Activated CD4-positive, alpha-beta T cell treated with anti-CD3 and anti-CD28 coated beads, Interleukin-2, amount 10 ng/mL, durations not matched to agents 24 days and 14 days (primary cell): ENCODE measurements at regions not wholly inside any gene's neighbourhood (a gene's known extent, or its start where the extent isn't known, plus 50 kb on each side); places are given as distances from the start of the nearest gene placed in this dataset.

Experiments
- DNase-seq: peaks from one replicate; pipeline ENCODE4 v3.0.0; 2022
- H3K27ac Mint-ChIP-seq: one replicate; pipeline ENCODE4 v1.8.0; 2022; ENCODE audit warnings: mild to moderate bottlenecking, mixed read lengths
- H3K27me3 Mint-ChIP-seq: one replicate; pipeline ENCODE4 v1.8.0; 2022; ENCODE audit warnings: mixed read lengths
- H3K36me3 Mint-ChIP-seq: one replicate; pipeline ENCODE4 v1.8.0; 2022; ENCODE audit warnings: low read depth, mild to moderate bottlenecking, mixed read lengths
- H3K4me1 Mint-ChIP-seq: one replicate; pipeline ENCODE4 v1.8.0; 2021; ENCODE audit warnings: mixed read lengths
- H3K4me3 Mint-ChIP-seq: one replicate; pipeline ENCODE4 v1.8.0; 2022; ENCODE audit warnings: mild to moderate bottlenecking, moderate library complexity, mixed read lengths
- H3K9me3 Mint-ChIP-seq: one replicate; pipeline ENCODE4 v1.8.0; 2021; ENCODE audit warnings: mixed read lengths
- intact Hi-C: fragments of 100-400 bp; cut with micrococcal nuclease; formaldehyde crosslinking; loops from one replicate; pipeline ENCODE4 v1.15.1; 2023

GRCh38 chr16:17942067-17942466 lies 394.5 kb downstream of the NPIPA8 start:
- Mint-ChIP-seq H3K4me3 (no peak overlapping the region), H3K4me1 (peaks cover 11% of the 10 kb centered on the region), H3K36me3 (no peaks in the 10 kb centered on the region), H3K9me3 (peaks cover 5% of the 10 kb centered on the region), H3K27ac (no peak overlapping the region), H3K27me3 (peaks cover 19% of the 10 kb centered on the region)
- no peak for DNase-seq
- intact Hi-C loops, result no loop called here

DNA sequence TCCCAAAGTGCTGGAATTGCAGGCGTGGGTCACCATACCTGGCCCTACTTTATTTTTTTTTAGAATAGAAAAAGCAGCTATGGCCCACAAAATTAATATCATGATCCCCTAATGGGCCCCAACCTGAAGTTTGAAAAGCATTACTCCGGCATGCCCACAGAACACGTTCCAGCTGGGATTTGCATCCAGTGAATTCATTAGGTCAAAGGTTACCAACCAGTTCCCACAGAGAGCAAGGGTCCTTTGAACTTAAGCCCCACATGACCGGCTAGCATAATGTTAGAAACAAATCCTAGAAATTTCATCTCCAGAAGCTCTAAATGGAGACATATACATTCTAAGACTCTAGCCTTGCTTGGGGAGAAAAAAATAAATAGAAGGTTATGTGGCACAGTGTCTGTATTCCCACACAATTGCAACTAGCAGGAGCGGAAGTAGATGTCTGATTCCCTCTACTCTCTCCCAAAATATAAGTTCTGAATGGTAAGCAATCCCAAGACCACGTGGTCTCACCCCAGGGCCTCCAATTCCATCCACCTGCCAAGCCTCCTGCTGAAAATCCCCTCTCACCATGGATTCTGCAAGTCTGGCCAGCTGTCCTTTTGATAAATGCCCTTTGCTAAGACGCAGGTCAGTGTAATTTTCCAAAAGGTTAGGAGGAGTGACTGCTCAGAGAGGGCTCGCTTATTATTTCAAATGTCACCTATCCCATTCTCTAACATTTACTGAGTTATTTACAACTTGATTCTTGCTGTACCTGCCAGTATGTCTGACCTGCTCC lies 395.8 kb downstream of the NPIPA8 start:
- peaks cover 15% of the 10 kb centered on the region for H3K27me3 Mint-ChIP-seq
- peaks cover 11% of the 10 kb centered on the region for H3K4me1 Mint-ChIP-seq
- DNase-seq, result no peak
- peaks cover 5% of the 10 kb centered on the region for H3K9me3 Mint-ChIP-seq
- no peaks in the 10 kb centered on the region for H3K36me3 Mint-ChIP-seq
- intact Hi-C loops, result no loop called here
- no peak overlapping the region for H3K27ac Mint-ChIP-seq
- H3K4me3 Mint-ChIP-seq, result no peak overlapping the region

- Mint-ChIP-seq H3K4me1 (peaks cover 11% of the 10 kb centered on the region), H3K9me3 (peaks cover 5% of the 10 kb centered on the region), H3K27ac (no peak overlapping the region), H3K27me3 (peaks cover 10% of the 10 kb centered on the region), H3K36me3 (no peaks in the 10 kb centered on the region), H3K4me3 (peak overlapping the region; percentile 78)
- intact Hi-C loops, result no loop called here
- peak; percentile 58 for DNase-seq
Observed at GRCh38 chr16:17939723-17940122, 396.8 kb downstream of the NPIPA8 start.

GRCh38 chr16:17939122-17939536 lies 397.4 kb downstream of the NPIPA8 start:
- intact Hi-C loops, result no loop called here
- Mint-ChIP-seq H3K27me3 (peaks cover 10% of the 10 kb centered on the region), H3K4me1 (peaks cover 11% of the 10 kb centered on the region), H3K4me3 (peak overlapping the region; percentile 78), H3K36me3 (no peaks in the 10 kb centered on the region), H3K27ac (peak overlapping the region; percentile 52), H3K9me3 (peaks cover 5% of the 10 kb centered on the region)
- peak; percentile 64 for DNase-seq

DNA sequence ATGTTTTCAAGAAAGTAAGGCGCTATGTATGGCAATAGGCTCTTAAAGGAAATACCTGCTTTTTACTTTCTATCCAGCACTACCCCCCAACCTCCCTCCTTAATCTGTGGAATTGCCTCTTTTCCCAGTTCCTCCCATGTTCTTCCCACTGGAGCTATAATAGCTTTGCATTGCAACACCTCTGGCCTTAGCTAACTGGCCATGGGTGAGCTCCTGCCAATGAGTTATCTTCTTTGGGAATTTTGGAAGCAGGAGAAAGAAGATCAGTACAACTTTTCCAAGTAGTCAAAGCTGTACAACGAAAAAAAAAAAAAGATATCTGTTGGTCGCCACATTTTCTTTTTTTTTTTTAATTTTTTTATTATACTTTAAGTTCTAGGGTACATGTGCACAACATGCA lies 398.0 kb downstream of the NPIPA8 start:
- no peak overlapping the region for H3K4me3 Mint-ChIP-seq
- no peak for DNase-seq
- intact Hi-C loops, result no loop called here
- H3K27ac Mint-ChIP-seq, result no peak overlapping the region
- no peaks in the 10 kb centered on the region for H3K36me3 Mint-ChIP-seq
- H3K27me3 Mint-ChIP-seq, result peaks cover 8% of the 10 kb centered on the region
- peaks cover 11% of the 10 kb centered on the region for H3K4me1 Mint-ChIP-seq
- peaks cover 2% of the 10 kb centered on the region for H3K9me3 Mint-ChIP-seq

GRCh38 chr16:17936766-17937402 lies 399.7 kb downstream of the NPIPA8 start:
- peaks cover 4% of the 10 kb centered on the region for H3K27me3 Mint-ChIP-seq
- H3K36me3 Mint-ChIP-seq, result no peaks in the 10 kb centered on the region
- H3K27ac Mint-ChIP-seq, result no peak overlapping the region
- no peak for DNase-seq
- no peaks in the 10 kb centered on the region for H3K9me3 Mint-ChIP-seq
- H3K4me1 Mint-ChIP-seq, result peaks cover 11% of the 10 kb centered on the region
- intact Hi-C loops, result no loop called here
- no peak overlapping the region for H3K4me3 Mint-ChIP-seq

DNA sequence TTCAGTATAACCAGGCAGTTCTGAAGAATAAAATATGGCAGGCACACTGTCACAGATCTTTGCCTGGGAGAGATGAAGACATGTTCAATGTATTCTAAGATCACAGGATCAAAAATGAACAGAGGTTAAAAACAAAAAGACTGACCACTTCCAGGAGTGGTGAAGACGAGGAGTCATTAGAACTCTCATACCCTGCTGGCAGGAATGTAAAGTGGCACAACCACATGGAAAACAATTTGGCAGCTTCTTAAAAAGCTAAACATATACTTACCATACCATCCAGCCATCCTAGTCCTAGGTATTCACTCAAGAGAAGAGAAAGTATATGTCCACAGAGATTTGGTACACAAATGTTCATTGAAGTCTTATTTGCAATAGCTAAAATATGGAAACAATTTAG lies 406.3 kb downstream of the NPIPA8 start:
- no peak overlapping the region for H3K4me3 Mint-ChIP-seq
- H3K4me1 Mint-ChIP-seq, result no peaks in the 10 kb centered on the region
- H3K27ac Mint-ChIP-seq, result no peak overlapping the region
- no peaks in the 10 kb centered on the region for H3K36me3 Mint-ChIP-seq
- H3K27me3 Mint-ChIP-seq, result peaks cover 11% of the 10 kb centered on the region
- intact Hi-C loops, result no loop called here
- no peak for DNase-seq
- H3K9me3 Mint-ChIP-seq, result no peaks in the 10 kb centered on the region

DNA sequence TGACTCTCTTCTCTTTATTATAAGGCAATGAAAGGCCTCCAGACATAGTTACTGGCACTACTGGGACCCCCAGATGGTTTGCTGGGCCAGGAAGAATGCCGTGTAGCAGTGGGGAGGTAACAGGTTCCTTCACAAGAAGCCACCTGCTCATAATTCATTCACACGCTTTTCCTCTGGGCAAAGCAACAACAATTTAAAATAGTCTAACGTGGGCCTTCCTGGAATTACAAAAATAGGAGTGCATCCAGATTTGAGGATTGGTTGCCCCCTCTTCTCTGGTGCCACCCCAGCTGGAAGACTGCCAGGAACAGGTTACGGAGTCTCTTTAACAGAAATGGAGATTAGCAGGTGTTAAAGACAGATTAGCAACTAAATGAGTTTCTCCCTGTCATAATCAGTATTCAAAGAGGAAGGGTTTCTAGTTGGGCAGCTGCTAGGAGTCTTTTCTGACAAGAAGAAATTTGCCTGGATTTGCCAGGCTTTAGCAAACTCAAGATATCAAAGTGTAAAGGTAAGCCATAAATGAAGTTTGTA lies 409.6 kb downstream of the NPIPA8 start:
- intact Hi-C loops, result no loop called here
- no peaks in the 10 kb centered on the region for H3K4me1 Mint-ChIP-seq
- no peaks in the 10 kb centered on the region for H3K9me3 Mint-ChIP-seq
- no peak overlapping the region for H3K4me3 Mint-ChIP-seq
- H3K36me3 Mint-ChIP-seq, result no peaks in the 10 kb centered on the region
- no peak for DNase-seq
- H3K27me3 Mint-ChIP-seq, result peaks cover 16% of the 10 kb centered on the region
- H3K27ac Mint-ChIP-seq, result no peak overlapping the region

- intact Hi-C loops, result no loop called here
- Mint-ChIP-seq H3K4me1 (no peaks in the 10 kb centered on the region), H3K9me3 (no peaks in the 10 kb centered on the region), H3K36me3 (no peaks in the 10 kb centered on the region), H3K27ac (no peak overlapping the region), H3K4me3 (no peak overlapping the region), H3K27me3 (peaks cover 19% of the 10 kb centered on the region)
- no peak for DNase-seq
Observed at GRCh38 chr16:17926461-17926860, 410.1 kb downstream of the NPIPA8 start.

DNA sequence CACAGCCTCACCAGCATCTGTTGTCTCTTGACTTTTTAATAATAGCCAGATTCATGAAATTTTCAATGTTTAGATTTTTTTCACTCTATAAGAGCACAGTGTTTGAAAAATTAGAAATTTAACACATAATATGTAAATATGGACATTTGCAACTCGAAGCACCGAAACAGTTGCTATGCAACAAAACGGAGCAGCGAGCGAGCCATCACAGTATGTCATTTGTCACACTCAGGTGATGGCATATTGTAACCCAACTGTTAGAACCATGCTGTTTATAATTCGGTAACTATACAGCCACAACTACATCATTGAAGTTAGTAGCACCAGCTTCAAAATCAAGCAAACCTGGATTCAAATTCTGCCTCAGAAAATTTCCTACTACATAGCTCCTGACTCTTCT lies 410.8 kb downstream of the NPIPA8 start:
- intact Hi-C loops, result no loop called here
- H3K27me3 Mint-ChIP-seq, result peaks cover 19% of the 10 kb centered on the region
- no peaks in the 10 kb centered on the region for H3K9me3 Mint-ChIP-seq
- DNase-seq, result no peak
- H3K4me3 Mint-ChIP-seq, result no peak overlapping the region
- H3K4me1 Mint-ChIP-seq, result no peaks in the 10 kb centered on the region
- no peaks in the 10 kb centered on the region for H3K36me3 Mint-ChIP-seq
- no peak overlapping the region for H3K27ac Mint-ChIP-seq

- intact Hi-C loops, result no loop called here
- no peaks in the 10 kb centered on the region for H3K4me1 Mint-ChIP-seq
- H3K4me3 Mint-ChIP-seq, result no peak overlapping the region
- H3K27ac Mint-ChIP-seq, result no peak overlapping the region
- peaks cover 19% of the 10 kb centered on the region for H3K27me3 Mint-ChIP-seq
- H3K36me3 Mint-ChIP-seq, result no peaks in the 10 kb centered on the region
- H3K9me3 Mint-ChIP-seq, result no peaks in the 10 kb centered on the region
- peak; percentile 88 for DNase-seq
Observed at GRCh38 chr16:17921357-17921978, 415.1 kb downstream of the NPIPA8 start.

GRCh38 chr16:17917316-17918019 lies 419.1 kb downstream of the NPIPA8 start:
- no peaks in the 10 kb centered on the region for H3K36me3 Mint-ChIP-seq
- intact Hi-C loops, result no loop called here
- no peaks in the 10 kb centered on the region for H3K4me1 Mint-ChIP-seq
- DNase-seq, result no peak
- H3K4me3 Mint-ChIP-seq, result no peak overlapping the region
- H3K27me3 Mint-ChIP-seq, result peaks cover 13% of the 10 kb centered on the region
- H3K9me3 Mint-ChIP-seq, result no peaks in the 10 kb centered on the region
- H3K27ac Mint-ChIP-seq, result no peak overlapping the region

GRCh38 chr16:17915791-17916190 lies 420.7 kb downstream of the NPIPA8 start:
- H3K36me3 Mint-ChIP-seq, result no peaks in the 10 kb centered on the region
- intact Hi-C loops, result no loop called here
- peaks cover 4% of the 10 kb centered on the region for H3K9me3 Mint-ChIP-seq
- H3K4me3 Mint-ChIP-seq, result no peak overlapping the region
- peaks cover 9% of the 10 kb centered on the region for H3K27me3 Mint-ChIP-seq
- H3K4me1 Mint-ChIP-seq, result no peaks in the 10 kb centered on the region
- H3K27ac Mint-ChIP-seq, result no peak overlapping the region
- no peak for DNase-seq

GRCh38 chr16:17914168-17914567 lies 422.4 kb downstream of the NPIPA8 start:
- no peak overlapping the region for H3K4me3 Mint-ChIP-seq
- H3K36me3 Mint-ChIP-seq, result no peaks in the 10 kb centered on the region
- H3K27ac Mint-ChIP-seq, result no peak overlapping the region
- intact Hi-C loops, result no loop called here
- H3K9me3 Mint-ChIP-seq, result peaks cover 4% of the 10 kb centered on the region
- no peaks in the 10 kb centered on the region for H3K4me1 Mint-ChIP-seq
- DNase-seq, result no peak
- peaks cover 3% of the 10 kb centered on the region for H3K27me3 Mint-ChIP-seq
